ENCODE measurements at regions not wholly inside any gene's neighbourhood (a gene's known extent, or its start where the extent isn't known, plus 50 kb on each side); places are given as distances from the start of the nearest gene placed in this dataset.
A peak's percentile ranks its signal among the peaks of the same experiment; 100 is the strongest.
"Not testable (repeated sequence)": the region's sequence is repeated elsewhere in the genome, so short reads cannot be mapped to it uniquely, and the experiment has no call there.

DNA sequence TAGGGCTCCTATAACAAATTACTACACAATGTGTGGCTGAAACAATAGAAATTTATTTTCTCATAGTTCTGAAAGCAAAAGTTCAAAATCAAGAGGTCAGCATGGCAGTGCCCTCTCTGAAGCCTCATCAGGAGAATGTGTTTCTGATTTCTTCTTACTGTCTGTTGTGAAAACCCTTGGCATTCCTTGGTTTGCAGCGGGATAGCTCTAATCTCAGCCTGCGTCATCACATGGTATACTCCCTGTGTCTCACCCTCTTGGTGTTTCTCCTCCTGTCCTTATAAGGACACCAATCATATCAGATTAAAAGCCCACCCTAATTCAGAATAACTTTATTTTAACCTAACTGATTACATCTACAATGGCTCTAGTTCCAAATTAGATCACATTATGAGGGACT, 87.5 kb upstream of the CDH9 start:
- DNase-seq (ENCODE audit: low spot score): no peak

GRCh38 chr5:27124590-27124989, 86.2 kb upstream of the CDH9 start:
- no peak for DNase-seq (ENCODE audit: low spot score)

GRCh38 chr5:27119736-27120321, 81.4 kb upstream of the CDH9 start:
- peak; percentile 85 for DNase-seq (ENCODE audit: low spot score)

GRCh38 chr5:27103486-27103885, 65.1 kb upstream of the CDH9 start:
- DNase-seq (ENCODE audit: low spot score): no peak

DNA sequence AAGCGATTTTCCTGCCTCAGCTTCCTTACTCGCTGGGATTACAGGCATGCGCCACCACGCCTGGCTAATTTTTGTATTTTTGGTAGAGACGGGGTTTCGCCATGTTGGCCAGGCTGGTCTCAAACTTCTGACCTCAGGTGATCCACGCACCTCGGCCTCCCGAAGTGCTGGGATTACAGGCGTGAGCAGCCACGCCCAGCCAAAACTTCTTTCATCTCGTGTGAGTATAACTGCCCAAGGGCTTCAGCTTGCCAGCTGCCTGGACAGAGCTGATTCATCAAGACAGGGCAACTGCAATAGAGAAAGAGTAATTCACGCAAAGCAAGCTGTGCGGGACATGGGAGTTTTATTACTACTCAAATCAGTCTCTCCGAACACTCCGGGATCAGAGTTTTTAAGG, 57.4 kb upstream of the CDH9 start:
- DNase-seq (ENCODE audit: low spot score): not testable (repeated sequence)

DNA sequence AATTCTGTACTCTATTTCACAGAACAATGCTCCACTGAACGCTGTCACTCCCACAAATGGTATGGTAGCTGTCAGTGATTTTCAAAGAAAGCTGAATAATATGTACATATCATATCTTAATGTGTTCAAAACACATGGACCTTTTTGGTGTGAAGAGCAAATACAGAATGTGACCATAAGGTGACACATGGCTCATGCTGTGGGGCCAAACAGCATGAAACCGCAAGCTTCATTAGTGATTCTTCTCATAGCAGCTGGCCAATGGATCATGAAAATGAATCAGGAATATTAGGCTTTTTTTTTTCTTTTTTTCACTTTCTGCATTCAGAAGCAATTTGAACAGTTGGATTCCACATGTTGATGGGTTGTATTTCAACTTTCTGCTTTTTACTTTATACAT, 54.9 kb upstream of the CDH9 start:
- no peak for DNase-seq (ENCODE audit: low spot score)

- no peak for DNase-seq (ENCODE audit: low spot score)
Measured at GRCh38 chr5:27091858-27092257, 53.5 kb upstream of the CDH9 start.

- DNase-seq (ENCODE audit: low spot score): not testable (repeated sequence)
Measured at GRCh38 chr5:27088822-27089221, 50.4 kb upstream of the CDH9 start.

Measured in mesenteric fat pad (tissue), 1 donor.